ENCODE measurements at regions not wholly inside any gene's neighbourhood (a gene's known extent, or its start where the extent isn't known, plus 50 kb on each side); places are given as distances from the start of the nearest gene placed in this dataset.

- TF ChIP-seq CTCF (IDR thresholded peaks at IDR 0.05; ENCODE audit: borderline replicate concordance): no peak
- intact Hi-C loops (cut with micrococcal nuclease): no loop called here
- Histone ChIP-seq H3K27ac (replicated peaks) (no peak overlapping the region), H3K4me1 (no peaks in the 10 kb centered on the region), H3K4me3 (no peak overlapping the region), H3K9me3 (replicated peaks) (no peaks in the 10 kb centered on the region), H3K36me3 (no peaks in the 10 kb centered on the region), H3K27me3 (ENCODE audit: low read depth) (no peaks in the 10 kb centered on the region)
- no peak for DNase-seq
Measured at GRCh38 chrX:8313844-8314243, 142.8 kb upstream of the VCX2 start.

GRCh38 chrX:8314881-8315280 is 143.8 kb upstream of the VCX2 start:
- DNase-seq: no peak
- no peaks in the 10 kb centered on the region for H3K4me1 ChIP-seq
- TF ChIP-seq CTCF (IDR thresholded peaks at IDR 0.05; ENCODE audit: borderline replicate concordance): no peak
- no peak overlapping the region for H3K27ac ChIP-seq (replicated peaks)
- intact Hi-C loops (cut with micrococcal nuclease): no loop called here
- no peaks in the 10 kb centered on the region for H3K36me3 ChIP-seq
- H3K4me3 ChIP-seq: no peak overlapping the region
- no peaks in the 10 kb centered on the region for H3K27me3 ChIP-seq (ENCODE audit: low read depth)
- no peaks in the 10 kb centered on the region for H3K9me3 ChIP-seq (replicated peaks)

- Histone ChIP-seq H3K9me3 (replicated peaks) (no peaks in the 10 kb centered on the region), H3K27ac (replicated peaks) (no peak overlapping the region), H3K27me3 (ENCODE audit: low read depth) (no peaks in the 10 kb centered on the region), H3K4me3 (no peak overlapping the region), H3K4me1 (no peaks in the 10 kb centered on the region), H3K36me3 (no peaks in the 10 kb centered on the region)
- intact Hi-C loops (cut with micrococcal nuclease): no loop called here
- TF ChIP-seq CTCF (IDR thresholded peaks at IDR 0.05; ENCODE audit: borderline replicate concordance): no peak
- no peak for DNase-seq
Measured at GRCh38 chrX:8319359-8319758, 145.3 kb upstream of the VCX3B start.

GRCh38 chrX:8323356-8323755 is 141.3 kb upstream of the VCX3B start:
- H3K4me3 ChIP-seq: no peak overlapping the region
- TF ChIP-seq CTCF (IDR thresholded peaks at IDR 0.05; ENCODE audit: borderline replicate concordance): no peak
- no peaks in the 10 kb centered on the region for H3K36me3 ChIP-seq
- no peaks in the 10 kb centered on the region for H3K9me3 ChIP-seq (replicated peaks)
- no peak overlapping the region for H3K27ac ChIP-seq (replicated peaks)
- intact Hi-C loops (cut with micrococcal nuclease): no loop called here
- H3K4me1 ChIP-seq: no peaks in the 10 kb centered on the region
- H3K27me3 ChIP-seq (ENCODE audit: low read depth): no peaks in the 10 kb centered on the region
- DNase-seq: no peak

GRCh38 chrX:8341814-8342590 is 122.6 kb upstream of the VCX3B start:
- TF ChIP-seq CTCF (IDR thresholded peaks at IDR 0.05; ENCODE audit: borderline replicate concordance): no peak
- Histone ChIP-seq H3K4me1 (no peaks in the 10 kb centered on the region), H3K9me3 (replicated peaks) (no peaks in the 10 kb centered on the region), H3K27ac (replicated peaks) (no peak overlapping the region), H3K27me3 (ENCODE audit: low read depth) (no peaks in the 10 kb centered on the region), H3K4me3 (no peak overlapping the region), H3K36me3 (no peaks in the 10 kb centered on the region)
- intact Hi-C loops (cut with micrococcal nuclease): no loop called here
- no peak for DNase-seq
